ENCODE measurements at regions not wholly inside any gene's neighbourhood (a gene's known extent, or its start where the extent isn't known, plus 50 kb on each side); places are given as distances from the start of the nearest gene placed in this dataset.

GRCh38 chr5:52692606-52693005 is 95.1 kb upstream of the ITGA1 start (continued):
- TF ChIP-seq CHD7 (IDR thresholded peaks at IDR 0.05; ENCODE audit: insufficient replicate concordance, low read length): no peak

All from H1 (cell line).